Gastroesophageal sphincter (tissue), 4 donors: ENCODE measurements at regions not wholly inside any gene's neighbourhood (a gene's known extent, or its start where the extent isn't known, plus 50 kb on each side); places are given as distances from the start of the nearest gene placed in this dataset.

Source experiments
- ATAC-seq: fragments of 150-250 bp; one replicate; pipeline ENCODE4 v1.9.1; 2016; ENCODE audit warnings: mild to moderate bottlenecking, moderate library complexity
- H3K27ac ChIP-seq, 4 donors: fragments of 200-600 bp; sonication (generic) in 3 of 4; 1 replicate in 3 of 4; 2 replicates in 1 of 4; pipeline ENCODE4 v1.5.1; 2016 to 2019
- H3K27me3 ChIP-seq: fragments of 200-600 bp; sonication (generic); one replicate; pipeline ENCODE4 v1.5.1; 2019
- H3K36me3 ChIP-seq, 2 donors: fragments of 200-600 bp; sonication (generic); one replicate each; pipeline ENCODE4 v1.5.1; 2019; ENCODE audit warnings: control low read depth in 1 of 2
- H3K4me1 ChIP-seq, 3 donors: fragments of 200-600 bp; sonication (generic); 1 replicate in 2 of 3; 2 replicates in 1 of 3; pipeline ENCODE4 v1.5.1; 2016 to 2019; ENCODE audit warnings: control low read depth in 2 of 3
- H3K4me3 ChIP-seq, 2 donors: fragments of 200-600 bp; sonication (generic); one replicate each; pipeline ENCODE4 v1.5.1; 2019; ENCODE audit warnings: mild to moderate bottlenecking in 1 of 2, moderate library complexity in 1 of 2
- H3K9me3 ChIP-seq, 3 donors: fragments of 200-600 bp; sonication (generic); one replicate each; pipeline ENCODE4 v1.5.1; 2017 to 2019; ENCODE audit warnings: control low read depth in 2 of 3
- EP300 ChIP-seq: sonication (generic); formaldehyde crosslinking; IDR thresholded peaks from one replicate; pipeline ENCODE4 v1.6.1; 2017; ENCODE audit warnings: antibody characterized with exemption, mild to moderate bottlenecking
- POLR2A ChIP-seq, 2 donors: fragments of 450-650 bp; IDR thresholded peaks; one replicate each; pipeline ENCODE4 v1.6.1; 2017; ENCODE audit warnings: antibody characterized with exemption in 2 of 2, mild to moderate bottlenecking in 2 of 2, moderate library complexity in 1 of 2
- POLR2AphosphoS5 ChIP-seq: sonication (generic); formaldehyde crosslinking; IDR thresholded peaks from one replicate; pipeline ENCODE4 v1.6.1; 2017; ENCODE audit warnings: antibody characterized with exemption
- WGBS, 2 donors: methylation state at CpG; one replicate each; pipeline ENCODE4 v1.1.5; 2018; ENCODE audit warnings: low coverage in 1 of 2; 5-methylcytosine and 5-hydroxymethylcytosine counted together
- TF ChIP-seq, protein P1 (sequence below), 4 experiments: fragments of 200-600 bp in 2 of 4; fragments of 450-650 bp in 2 of 4; sonication (generic) in 1 of 4; IDR thresholded peaks; one replicate each; pipeline ENCODE4 v1.5.1; 2017 to 2019; ENCODE audit warnings: antibody characterized with exemption in 4 of 4, mild to moderate bottlenecking in 2 of 4, moderate library complexity in 2 of 4

DNA sequence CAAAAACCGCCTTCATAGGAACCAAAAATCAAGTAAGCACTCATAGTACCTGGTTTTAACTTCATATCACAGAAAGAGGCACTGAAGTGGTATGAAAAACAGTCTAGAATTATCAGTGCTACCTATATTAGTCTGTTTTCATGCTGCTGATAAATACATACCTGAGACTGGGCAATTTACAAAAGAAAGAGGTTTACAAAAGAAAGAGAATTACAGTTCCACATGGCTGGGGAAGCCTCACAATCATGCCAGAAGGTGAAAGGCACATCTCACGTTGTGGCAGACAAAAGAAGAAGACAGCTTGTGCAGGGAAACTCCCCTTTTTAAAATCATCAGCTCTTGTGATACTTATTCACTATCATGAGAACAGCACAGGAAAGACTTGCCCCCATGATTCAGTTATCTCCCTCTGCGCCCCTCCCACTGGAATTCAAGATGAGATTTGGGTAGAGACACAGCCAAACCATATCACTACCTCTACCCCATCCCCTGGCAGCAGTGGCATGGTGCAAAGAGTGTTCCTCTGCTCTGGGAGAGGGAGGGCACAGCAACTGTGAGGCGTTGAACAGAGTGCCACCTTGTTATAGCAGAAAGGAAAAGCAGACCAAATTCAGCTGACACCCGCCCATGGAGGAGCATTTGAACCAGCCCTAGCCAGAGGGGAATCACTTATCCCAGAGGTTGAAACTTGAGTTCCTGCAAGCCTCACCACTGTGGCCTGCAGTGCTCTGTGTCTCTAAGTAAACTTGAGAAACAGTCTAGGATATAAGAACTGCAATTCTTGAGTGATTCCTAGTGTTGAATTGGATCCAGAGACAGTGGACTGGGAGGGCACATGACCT, 61.9 kb upstream of the PTPRZ1 start:
- no peak for ATAC-seq
- Histone ChIP-seq H3K4me1 (no peaks in the 10 kb centered on the region), H3K27ac (no peak overlapping the region), H3K4me3 (no peak overlapping the region), H3K36me3 (no peaks in the 10 kb centered on the region), H3K9me3 (peaks cover 0 to 19% (median 0%) of the 10 kb centered on the region in 3 donors), H3K27me3 (no peaks in the 10 kb centered on the region)
- no peak for TF ChIP-seq EP300
- no peak for TF ChIP-seq POLR2AphosphoS5
- 60 to 64% methylated on average over 2 to 5 of the region's 5 CpGs for WGBS, 2 donors

DNA sequence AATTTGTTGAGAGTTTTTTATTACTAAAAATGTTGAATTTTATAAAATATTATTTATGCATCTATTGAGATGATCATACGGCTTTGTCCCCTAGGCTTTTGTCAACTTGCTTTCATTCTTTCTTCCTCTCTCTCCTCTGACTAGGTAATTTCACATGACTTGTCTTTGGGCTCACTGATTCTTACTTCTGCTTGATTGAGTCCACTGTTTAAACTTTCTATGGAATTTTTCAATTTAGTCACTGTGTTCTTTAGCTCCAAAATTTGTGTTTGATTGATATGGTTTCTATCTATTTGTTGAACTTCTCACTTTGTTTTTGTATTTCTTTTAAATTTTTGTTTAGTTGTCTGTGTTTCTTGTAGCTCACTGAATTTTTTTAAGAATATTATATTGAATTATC, 65.9 kb upstream of the PTPRZ1 start:
- TF ChIP-seq EP300: no peak
- no peak for TF ChIP-seq POLR2AphosphoS5
- TF ChIP-seq POLR2A (IDR thresholded peaks at IDR 0.05): no peak
- TF ChIP-seq, protein P1, sequence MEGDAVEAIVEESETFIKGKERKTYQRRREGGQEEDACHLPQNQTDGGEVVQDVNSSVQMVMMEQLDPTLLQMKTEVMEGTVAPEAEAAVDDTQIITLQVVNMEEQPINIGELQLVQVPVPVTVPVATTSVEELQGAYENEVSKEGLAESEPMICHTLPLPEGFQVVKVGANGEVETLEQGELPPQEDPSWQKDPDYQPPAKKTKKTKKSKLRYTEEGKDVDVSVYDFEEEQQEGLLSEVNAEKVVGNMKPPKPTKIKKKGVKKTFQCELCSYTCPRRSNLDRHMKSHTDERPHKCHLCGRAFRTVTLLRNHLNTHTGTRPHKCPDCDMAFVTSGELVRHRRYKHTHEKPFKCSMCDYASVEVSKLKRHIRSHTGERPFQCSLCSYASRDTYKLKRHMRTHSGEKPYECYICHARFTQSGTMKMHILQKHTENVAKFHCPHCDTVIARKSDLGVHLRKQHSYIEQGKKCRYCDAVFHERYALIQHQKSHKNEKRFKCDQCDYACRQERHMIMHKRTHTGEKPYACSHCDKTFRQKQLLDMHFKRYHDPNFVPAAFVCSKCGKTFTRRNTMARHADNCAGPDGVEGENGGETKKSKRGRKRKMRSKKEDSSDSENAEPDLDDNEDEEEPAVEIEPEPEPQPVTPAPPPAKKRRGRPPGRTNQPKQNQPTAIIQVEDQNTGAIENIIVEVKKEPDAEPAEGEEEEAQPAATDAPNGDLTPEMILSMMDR (IDR thresholded peaks at IDR 0.05): no peak
- H3K4me3 ChIP-seq: no peak overlapping the region
- no peaks in the 10 kb centered on the region for H3K27me3 ChIP-seq
- H3K4me1 ChIP-seq: no peaks in the 10 kb centered on the region
- H3K9me3 ChIP-seq: peaks cover 0 to 19% (median 0%) of the 10 kb centered on the region in 3 donors
- ATAC-seq: no peak
- no peaks in the 10 kb centered on the region for H3K36me3 ChIP-seq
- WGBS, 2 donors: 78 to 90% methylated on average over 1 of the region's 1 CpG
- H3K27ac ChIP-seq: no peak overlapping the region

DNA sequence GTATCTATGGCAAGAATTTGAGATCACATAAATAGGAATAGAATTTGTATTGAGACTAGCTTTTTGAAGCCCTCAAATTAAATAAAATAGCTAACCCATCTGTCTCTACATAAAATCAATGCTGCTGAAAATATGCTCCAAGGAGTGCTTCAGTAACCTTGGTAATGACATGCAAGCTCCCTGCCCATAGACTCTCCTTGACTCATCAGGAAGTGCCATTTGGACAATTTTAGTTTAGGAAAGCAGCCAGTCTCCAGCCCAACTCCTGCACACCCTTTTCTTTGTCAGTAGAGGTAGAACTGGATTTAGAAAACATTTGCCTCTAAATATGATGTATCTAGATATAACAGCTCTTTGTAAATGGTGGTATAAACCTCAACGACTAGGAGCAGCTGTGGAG, 69.9 kb upstream of the PTPRZ1 start:
- Histone ChIP-seq H3K4me3 (no peak overlapping the region), H3K36me3 (no peaks in the 10 kb centered on the region), H3K4me1 (no peaks in the 10 kb centered on the region), H3K27ac (no peak overlapping the region), H3K27me3 (no peaks in the 10 kb centered on the region), H3K9me3 (peaks cover 0 to 17% (median 0%) of the 10 kb centered on the region in 3 donors)
- 17 to 27% methylated on average over 1 of the region's 1 CpG for WGBS, 2 donors
- TF ChIP-seq POLR2AphosphoS5 (no peak), EP300 (no peak), POLR2A (IDR thresholded peaks at IDR 0.05) (no peak)
- TF ChIP-seq, protein P1 (IDR thresholded peaks at IDR 0.05): no peak
- ATAC-seq: no peak

DNA sequence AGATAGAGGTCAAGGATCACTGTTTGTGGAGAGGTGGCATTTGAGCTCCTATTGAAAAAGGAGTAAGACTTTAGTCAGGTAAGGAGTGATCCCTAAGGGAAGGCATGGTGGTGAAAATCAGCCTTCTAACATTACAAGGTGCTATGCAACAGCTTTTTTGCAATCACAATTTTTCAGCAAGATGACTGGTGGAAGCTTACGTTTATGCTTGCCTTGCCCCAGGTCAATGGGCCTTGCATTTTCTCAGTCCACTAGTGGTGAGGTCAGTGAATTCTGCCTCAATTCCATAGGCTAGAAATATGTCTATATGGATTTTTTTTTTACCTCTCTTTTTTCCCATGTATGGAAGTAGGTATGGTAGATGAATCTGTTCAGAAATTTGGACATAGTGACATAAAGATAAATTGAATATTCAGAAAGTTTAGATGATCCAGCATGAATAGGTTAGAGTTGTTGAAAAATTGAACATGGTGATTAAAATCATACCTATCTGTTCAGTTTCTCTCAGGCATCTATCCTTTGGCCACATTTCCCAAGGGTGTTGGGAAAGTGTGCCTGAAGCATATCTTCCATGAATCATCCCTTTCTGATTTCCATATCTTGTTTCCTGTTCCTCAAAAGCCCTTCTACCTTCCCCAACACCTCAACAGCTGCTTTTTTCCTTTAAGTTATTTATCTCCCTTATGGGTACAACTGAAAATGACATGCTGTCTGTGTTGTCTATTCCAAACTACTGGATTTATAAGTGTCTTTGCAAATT, 71.9 kb upstream of the PTPRZ1 start:
- TF ChIP-seq, protein P1 (IDR thresholded peaks at IDR 0.05): no peak
- TF ChIP-seq POLR2AphosphoS5 (no peak), POLR2A (IDR thresholded peaks at IDR 0.05) (no peak), EP300 (no peak)
- no peak overlapping the region for H3K4me3 ChIP-seq
- H3K4me1 ChIP-seq: no peaks in the 10 kb centered on the region
- WGBS, 2 donors: 60 to 78% methylated on average over 1 of the region's 1 CpG
- H3K27ac ChIP-seq: no peak overlapping the region
- H3K9me3 ChIP-seq: no peaks in the 10 kb centered on the region
- no peaks in the 10 kb centered on the region for H3K27me3 ChIP-seq
- no peaks in the 10 kb centered on the region for H3K36me3 ChIP-seq
- ATAC-seq: no peak

DNA sequence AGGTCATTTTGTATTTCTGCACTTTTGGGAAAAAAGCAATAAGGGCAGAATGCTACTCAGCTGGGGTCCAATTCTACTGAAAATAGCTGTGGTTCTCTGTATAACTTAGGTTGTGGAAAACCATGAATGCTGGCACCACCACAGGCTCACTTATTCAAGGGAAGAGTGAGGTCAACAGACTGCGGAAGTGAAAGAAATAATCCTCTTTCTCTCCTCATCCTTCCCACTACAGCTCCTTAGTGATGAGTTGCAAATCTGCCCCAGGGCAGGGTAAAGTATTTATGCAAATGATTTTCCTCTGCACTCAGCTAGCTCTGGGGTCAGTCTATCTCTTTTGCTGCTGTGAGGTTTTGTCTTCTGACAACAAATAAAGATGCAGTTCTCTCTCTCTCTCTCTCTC, 74.1 kb upstream of the PTPRZ1 start:
- no peak for ATAC-seq
- Histone ChIP-seq H3K9me3 (no peaks in the 10 kb centered on the region), H3K27ac (no peak overlapping the region), H3K36me3 (no peaks in the 10 kb centered on the region), H3K4me3 (no peak overlapping the region), H3K4me1 (no peaks in the 10 kb centered on the region), H3K27me3 (no peaks in the 10 kb centered on the region)
- TF ChIP-seq, protein P1 (IDR thresholded peaks at IDR 0.05): no peak
- TF ChIP-seq POLR2AphosphoS5: no peak
- no peak for TF ChIP-seq EP300
- TF ChIP-seq POLR2A (IDR thresholded peaks at IDR 0.05): no peak
- WGBS, 2 donors: 33 to 75% methylated on average over 1 of the region's 1 CpG
